Neural cell (in vitro differentiated cells): ENCODE measurements at regions not wholly inside any gene's neighbourhood (a gene's known extent, or its start where the extent isn't known, plus 50 kb on each side); places are given as distances from the start of the nearest gene placed in this dataset.

ENCODE experiments used
- H2AFZ ChIP-seq: fragments of 200-600, 300-800 bp; sonication (generic), shearing (Covaris generic); 2 replicates; pipeline ENCODE4 v1.6.0; 2014; ENCODE audit warnings: low read depth, mild to moderate bottlenecking, antibody characterized with exemption, low read length, moderate library complexity
- H3F3A ChIP-seq: fragments of 200-600 bp; shearing (Covaris generic); 2 replicates; pipeline ENCODE4 v1.6.1; 2016; ENCODE audit warnings: mild to moderate bottlenecking, moderate library complexity, mixed read lengths, antibody characterized with exemption, low read length; ENCODE audit not compliant: insufficient read depth, poor library complexity, severe bottlenecking
- H3K27ac ChIP-seq: fragments of 200-600, 300-800 bp; sonication (generic), shearing (Covaris generic); 2 replicates; pipeline ENCODE4 v1.5.1; 2014; ENCODE audit warnings: mild to moderate bottlenecking, low read length, moderate library complexity
- H3K27me3 ChIP-seq: fragments of 300-800, 200-600 bp; sonication (generic), shearing (Covaris generic); 2 replicates; pipeline ENCODE4 v1.6.0; 2014; ENCODE audit warnings: mild to moderate bottlenecking, low read depth, low read length, moderate library complexity; ENCODE audit not compliant: insufficient read depth
- H3K36me3 ChIP-seq: fragments of 300-800, 200-600 bp; sonication (generic), shearing (Covaris generic); 2 replicates; pipeline ENCODE4 v1.5.1; 2014; ENCODE audit warnings: mild to moderate bottlenecking, antibody characterized with exemption, low read length, moderate library complexity; ENCODE audit not compliant: insufficient read depth
- H3K4me2 ChIP-seq: fragments of 300-800, 200-600 bp; sonication (generic), shearing (Covaris generic); 2 replicates; pipeline ENCODE4 v1.6.0; 2014; ENCODE audit warnings: mild to moderate bottlenecking, low read length
- H3K4me3 ChIP-seq: fragments of 300-800, 200-600 bp; sonication (generic), shearing (Covaris generic); 2 replicates; pipeline ENCODE4 v1.5.1; 2014; ENCODE audit warnings: mild to moderate bottlenecking, low read length, moderate library complexity
- H3K79me2 ChIP-seq: fragments of 200-600 bp; shearing (Covaris generic); replicated peaks from 2 replicates; pipeline ENCODE4 v1.6.0; 2014; ENCODE audit warnings: mild to moderate bottlenecking, low read length, moderate library complexity; ENCODE audit not compliant: insufficient read depth
- H3K9ac ChIP-seq: fragments of 300-800, 200-600 bp; sonication (generic), shearing (Covaris generic); 2 replicates; pipeline ENCODE4 v1.6.1; 2016; ENCODE audit warnings: mild to moderate bottlenecking, low read length, mixed read lengths
- H3K9me2 ChIP-seq: fragments of 200-600 bp; shearing (Covaris generic); 2 replicates; pipeline ENCODE4 v1.6.1; 2016; ENCODE audit warnings: mild to moderate bottlenecking, low read length, mixed read lengths; ENCODE audit not compliant: insufficient read depth
- H3K9me3 ChIP-seq: fragments of 200-600, 300-800 bp; sonication (generic), shearing (Covaris generic); 2 replicates; pipeline ENCODE4 v1.6.1; 2016; ENCODE audit warnings: mild to moderate bottlenecking, mixed run types, low read length, moderate library complexity, mixed read lengths
- H4K20me1 ChIP-seq: fragments of 200-600 bp; shearing (Covaris generic); 2 replicates; pipeline ENCODE4 v1.6.1; 2016; ENCODE audit warnings: mild to moderate bottlenecking, mixed run types; ENCODE audit not compliant: insufficient read depth
- EP300 ChIP-seq: fragments of 450-650 bp; conservative IDR thresholded peaks from 2 replicates; pipeline ENCODE4 v1.6.1; 2014; ENCODE audit warnings: antibody characterized with exemption, mild to moderate bottlenecking, moderate library complexity; ENCODE audit not compliant: poor library complexity, severe bottlenecking
- EZH2 ChIP-seq: fragments of 200-600, 300-800 bp; shearing (Covaris generic), sonication (generic); IDR thresholded peaks from 2 replicates; pipeline ENCODE4 v1.6.1; 2014; ENCODE audit warnings: antibody characterized with exemption, low read length, borderline replicate concordance, mild to moderate bottlenecking; ENCODE audit not compliant: insufficient read depth, poor library complexity, severe bottlenecking
- MXI1 ChIP-seq: fragments of 450-650 bp; conservative IDR thresholded peaks from 2 replicates; pipeline ENCODE4 v1.6.1; 2014; ENCODE audit warnings: antibody characterized with exemption, mild to moderate bottlenecking; ENCODE audit not compliant: poor library complexity, severe bottlenecking
- POLR2AphosphoS5 ChIP-seq: IDR thresholded peaks from 2 replicates; pipeline ENCODE4 v1.6.1; 2012
- RAD21 ChIP-seq: fragments of 450-650 bp; conservative IDR thresholded peaks from 2 replicates; pipeline ENCODE4 v1.6.1; 2014; ENCODE audit warnings: antibody characterized with exemption, mild to moderate bottlenecking, moderate library complexity
- REST ChIP-seq: IDR thresholded peaks from 2 replicates; pipeline ENCODE4 v1.6.1; 2012; ENCODE audit warnings: borderline replicate concordance
- SMC3 ChIP-seq: fragments of 450-650 bp; conservative IDR thresholded peaks from 2 replicates; pipeline ENCODE4 v1.6.1; 2014; ENCODE audit warnings: antibody characterized with exemption, mild to moderate bottlenecking, moderate library complexity; ENCODE audit not compliant: poor library complexity
- TAF1 ChIP-seq: IDR thresholded peaks from 2 replicates; pipeline ENCODE4 v1.6.1; 2012; ENCODE audit warnings: low read depth
- TF ChIP-seq, protein P1 (sequence below): fragments of 450-650 bp; IDR thresholded peaks from 2 replicates; pipeline ENCODE4 v1.5.1; 2014; ENCODE audit warnings: antibody characterized with exemption, mild to moderate bottlenecking, moderate library complexity; ENCODE audit not compliant: poor library complexity, severe bottlenecking

GRCh38 chr20:24135781-24136180, 147.2 kb upstream of the GGTLC1 start:
- Histone ChIP-seq H3F3A (no peaks in the 10 kb centered on the region), H3K9ac (no peak overlapping the region), H3K4me3 (no peak overlapping the region), H3K9me3 (no peaks in the 10 kb centered on the region), H3K27ac (no peak overlapping the region), H4K20me1 (no peaks in the 10 kb centered on the region), H3K36me3 (no peaks in the 10 kb centered on the region), H3K79me2 (no peaks in the 10 kb centered on the region), H3K4me2 (no peak overlapping the region), H3K27me3 (no peaks in the 10 kb centered on the region), H3K9me2 (no peaks in the 10 kb centered on the region), H2AFZ (no peak overlapping the region)
- TF ChIP-seq POLR2AphosphoS5 (no peak), EZH2 (no peak), SMC3 (no peak)

GRCh38 chr20:24134930-24135329, 146.4 kb upstream of the GGTLC1 start:
- H3K27ac ChIP-seq, result no peak overlapping the region
- no peak overlapping the region for H3K4me2 ChIP-seq

More at GRCh38 chr20:24134930-24135329, 146.4 kb upstream of the GGTLC1 start:
- no peaks in the 10 kb centered on the region for H4K20me1 ChIP-seq
- no peaks in the 10 kb centered on the region for H3K9me2 ChIP-seq
- H3K79me2 ChIP-seq, result no peaks in the 10 kb centered on the region
- no peak overlapping the region for H3K4me3 ChIP-seq
- H3K36me3 ChIP-seq, result no peaks in the 10 kb centered on the region
- TF ChIP-seq EZH2 (no peak), REST (no peak), EP300 (no peak), RAD21 (no peak), TAF1 (no peak), POLR2AphosphoS5 (no peak), SMC3 (no peak), MXI1 (no peak)
- TF ChIP-seq, protein P1, sequence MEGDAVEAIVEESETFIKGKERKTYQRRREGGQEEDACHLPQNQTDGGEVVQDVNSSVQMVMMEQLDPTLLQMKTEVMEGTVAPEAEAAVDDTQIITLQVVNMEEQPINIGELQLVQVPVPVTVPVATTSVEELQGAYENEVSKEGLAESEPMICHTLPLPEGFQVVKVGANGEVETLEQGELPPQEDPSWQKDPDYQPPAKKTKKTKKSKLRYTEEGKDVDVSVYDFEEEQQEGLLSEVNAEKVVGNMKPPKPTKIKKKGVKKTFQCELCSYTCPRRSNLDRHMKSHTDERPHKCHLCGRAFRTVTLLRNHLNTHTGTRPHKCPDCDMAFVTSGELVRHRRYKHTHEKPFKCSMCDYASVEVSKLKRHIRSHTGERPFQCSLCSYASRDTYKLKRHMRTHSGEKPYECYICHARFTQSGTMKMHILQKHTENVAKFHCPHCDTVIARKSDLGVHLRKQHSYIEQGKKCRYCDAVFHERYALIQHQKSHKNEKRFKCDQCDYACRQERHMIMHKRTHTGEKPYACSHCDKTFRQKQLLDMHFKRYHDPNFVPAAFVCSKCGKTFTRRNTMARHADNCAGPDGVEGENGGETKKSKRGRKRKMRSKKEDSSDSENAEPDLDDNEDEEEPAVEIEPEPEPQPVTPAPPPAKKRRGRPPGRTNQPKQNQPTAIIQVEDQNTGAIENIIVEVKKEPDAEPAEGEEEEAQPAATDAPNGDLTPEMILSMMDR, result no peak
- no peaks in the 10 kb centered on the region for H3K27me3 ChIP-seq
- H3K9ac ChIP-seq, result no peak overlapping the region
- H3K9me3 ChIP-seq, result no peaks in the 10 kb centered on the region
- no peak overlapping the region for H2AFZ ChIP-seq
- no peaks in the 10 kb centered on the region for H3F3A ChIP-seq
